Peyer's patch (tissue), 4 donors: ENCODE measurements at regions not wholly inside any gene's neighbourhood (a gene's known extent, or its start where the extent isn't known, plus 50 kb on each side); places are given as distances from the start of the nearest gene placed in this dataset.

ENCODE experiments used
- POLR2A ChIP-seq, 2 donors: fragments of 450-650 bp; IDR thresholded peaks; one replicate each; pipeline ENCODE4 v1.5.1; 2017; ENCODE audit warnings: antibody characterized with exemption in 2 of 2, mild to moderate bottlenecking in 2 of 2, moderate library complexity in 2 of 2
- TF ChIP-seq, protein P1 (sequence below), 6 experiments: fragments of 450-650 bp in 4 of 6; fragments of 200-600 bp in 2 of 6; sonication (generic) in 1 of 6; IDR thresholded peaks; one replicate each; pipeline ENCODE4 v1.5.1; 2017 to 2019; ENCODE audit warnings: antibody characterized with exemption in 6 of 6, mild to moderate bottlenecking in 3 of 6, moderate library complexity in 1 of 6

DNA sequence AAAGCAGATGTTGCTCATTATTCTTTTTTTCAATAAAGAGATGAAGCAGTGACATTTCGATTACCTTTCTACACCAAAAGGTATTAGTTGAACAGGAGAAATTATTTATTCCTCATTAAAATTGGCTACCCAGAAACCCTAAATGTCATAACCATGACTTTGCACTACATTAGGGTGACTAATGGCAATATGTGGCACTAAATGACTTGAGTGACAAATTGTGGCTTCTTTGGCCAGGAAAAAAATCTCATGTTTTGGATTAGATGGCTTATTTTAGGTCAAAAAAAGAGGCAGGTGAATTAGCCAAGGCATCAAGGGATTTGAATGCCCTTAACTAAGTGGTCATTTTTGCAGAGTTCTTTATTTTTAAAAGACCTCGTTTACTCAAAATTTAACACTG lies 353.9 kb downstream of the NDFIP2 start:
- TF ChIP-seq, protein P1, sequence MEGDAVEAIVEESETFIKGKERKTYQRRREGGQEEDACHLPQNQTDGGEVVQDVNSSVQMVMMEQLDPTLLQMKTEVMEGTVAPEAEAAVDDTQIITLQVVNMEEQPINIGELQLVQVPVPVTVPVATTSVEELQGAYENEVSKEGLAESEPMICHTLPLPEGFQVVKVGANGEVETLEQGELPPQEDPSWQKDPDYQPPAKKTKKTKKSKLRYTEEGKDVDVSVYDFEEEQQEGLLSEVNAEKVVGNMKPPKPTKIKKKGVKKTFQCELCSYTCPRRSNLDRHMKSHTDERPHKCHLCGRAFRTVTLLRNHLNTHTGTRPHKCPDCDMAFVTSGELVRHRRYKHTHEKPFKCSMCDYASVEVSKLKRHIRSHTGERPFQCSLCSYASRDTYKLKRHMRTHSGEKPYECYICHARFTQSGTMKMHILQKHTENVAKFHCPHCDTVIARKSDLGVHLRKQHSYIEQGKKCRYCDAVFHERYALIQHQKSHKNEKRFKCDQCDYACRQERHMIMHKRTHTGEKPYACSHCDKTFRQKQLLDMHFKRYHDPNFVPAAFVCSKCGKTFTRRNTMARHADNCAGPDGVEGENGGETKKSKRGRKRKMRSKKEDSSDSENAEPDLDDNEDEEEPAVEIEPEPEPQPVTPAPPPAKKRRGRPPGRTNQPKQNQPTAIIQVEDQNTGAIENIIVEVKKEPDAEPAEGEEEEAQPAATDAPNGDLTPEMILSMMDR (IDR thresholded peaks at IDR 0.05): no peak
- no peak for TF ChIP-seq POLR2A (IDR thresholded peaks at IDR 0.05)
